Vagina (tissue), 2 donors: ENCODE measurements at regions not wholly inside any gene's neighbourhood (a gene's known extent, or its start where the extent isn't known, plus 50 kb on each side); places are given as distances from the start of the nearest gene placed in this dataset.

Experiments used
- POLR2AphosphoS5 ChIP-seq, 2 donors: sonication (generic); formaldehyde crosslinking; IDR thresholded peaks; one replicate each; pipeline ENCODE4 v1.9.0; 2017; ENCODE audit warnings: antibody characterized with exemption in 2 of 2, mild to moderate bottlenecking in 2 of 2, low read depth in 1 of 2; ENCODE audit not compliant: insufficient read depth in 1 of 2
- TF ChIP-seq, protein P1 (sequence below), 3 experiments: fragments of 450-650 bp in 2 of 3; fragments of 200-600 bp in 1 of 3; sonication (generic) in 1 of 3; IDR thresholded peaks; one replicate each; pipeline ENCODE4 v1.5.1; 2017 to 2019; ENCODE audit warnings: antibody characterized with exemption in 3 of 3, mild to moderate bottlenecking in 2 of 3, moderate library complexity in 2 of 3

DNA sequence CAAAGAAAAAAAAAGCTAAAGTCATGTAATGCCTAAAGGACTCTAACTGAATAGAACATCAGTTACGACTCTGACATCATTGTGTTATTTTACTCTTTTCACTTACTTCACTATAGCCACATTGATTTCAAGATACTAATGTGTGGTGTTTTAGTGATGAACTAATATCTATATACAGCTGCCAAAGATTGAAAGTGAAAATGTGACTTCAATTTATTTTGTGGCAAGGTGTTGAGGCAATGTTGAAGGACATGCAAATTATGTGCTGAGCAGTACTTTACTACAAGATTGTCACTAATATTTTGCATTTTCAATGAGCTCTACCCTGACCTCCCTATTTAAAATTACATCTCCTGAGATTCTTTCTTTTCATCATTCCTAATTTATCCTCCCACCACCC lies 1911.9 kb upstream of the PCDH20 start:
- TF ChIP-seq, protein P1, sequence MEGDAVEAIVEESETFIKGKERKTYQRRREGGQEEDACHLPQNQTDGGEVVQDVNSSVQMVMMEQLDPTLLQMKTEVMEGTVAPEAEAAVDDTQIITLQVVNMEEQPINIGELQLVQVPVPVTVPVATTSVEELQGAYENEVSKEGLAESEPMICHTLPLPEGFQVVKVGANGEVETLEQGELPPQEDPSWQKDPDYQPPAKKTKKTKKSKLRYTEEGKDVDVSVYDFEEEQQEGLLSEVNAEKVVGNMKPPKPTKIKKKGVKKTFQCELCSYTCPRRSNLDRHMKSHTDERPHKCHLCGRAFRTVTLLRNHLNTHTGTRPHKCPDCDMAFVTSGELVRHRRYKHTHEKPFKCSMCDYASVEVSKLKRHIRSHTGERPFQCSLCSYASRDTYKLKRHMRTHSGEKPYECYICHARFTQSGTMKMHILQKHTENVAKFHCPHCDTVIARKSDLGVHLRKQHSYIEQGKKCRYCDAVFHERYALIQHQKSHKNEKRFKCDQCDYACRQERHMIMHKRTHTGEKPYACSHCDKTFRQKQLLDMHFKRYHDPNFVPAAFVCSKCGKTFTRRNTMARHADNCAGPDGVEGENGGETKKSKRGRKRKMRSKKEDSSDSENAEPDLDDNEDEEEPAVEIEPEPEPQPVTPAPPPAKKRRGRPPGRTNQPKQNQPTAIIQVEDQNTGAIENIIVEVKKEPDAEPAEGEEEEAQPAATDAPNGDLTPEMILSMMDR (IDR thresholded peaks at IDR 0.05), result no peak
- TF ChIP-seq POLR2AphosphoS5 (IDR thresholded peaks at IDR 0.05; ENCODE audit: insufficient read depth in 1 of 2, low read depth in 1 of 2), result no peak
